NB4 (cell line): ENCODE measurements at regions not wholly inside any gene's neighbourhood (a gene's known extent, or its start where the extent isn't known, plus 50 kb on each side); places are given as distances from the start of the nearest gene placed in this dataset.

Source experiments
- DNase-seq: peaks from one replicate; pipeline ENCODE4 v3.0.0; 2010; ENCODE audit warnings: low read depth
- H3K4me3 ChIP-seq: one replicate; pipeline ENCODE4 v1.5.1; 2011; ENCODE audit warnings: mild to moderate bottlenecking, low read depth, low read length, moderate library complexity
- CTCF ChIP-seq: IDR thresholded peaks from one replicate; pipeline ENCODE4 v1.5.1; 2012; ENCODE audit warnings: low read depth, low read length
- MAX ChIP-seq: IDR thresholded peaks from 2 replicates; pipeline ENCODE4 v1.6.1; 2011; ENCODE audit warnings: low read depth, low read length
- MYC ChIP-seq: IDR thresholded peaks from 2 replicates; pipeline ENCODE4 v1.6.1; 2011; ENCODE audit warnings: low read depth, low read length
- POLR2A ChIP-seq: IDR thresholded peaks from 2 replicates; pipeline ENCODE4 v1.6.1; 2011; ENCODE audit warnings: mild to moderate bottlenecking; ENCODE audit not compliant: insufficient read length; ENCODE audit errors: extremely low read depth

- H3K4me3 ChIP-seq: no peak overlapping the region
- peak; percentile 19 for DNase-seq
- no peak for TF ChIP-seq POLR2A
- TF ChIP-seq CTCF: no peak
Measured at GRCh38 chr16:66169817-66170216, 196.7 kb upstream of the CDH5 start.

- no peak for DNase-seq
- no peak overlapping the region for H3K4me3 ChIP-seq
- TF ChIP-seq MAX: no peak
- no peak for TF ChIP-seq MYC
- no peak for TF ChIP-seq POLR2A
- no peak for TF ChIP-seq CTCF
Measured at GRCh38 chr16:66168777-66169176, 197.7 kb upstream of the CDH5 start.

GRCh38 chr16:66167564-66168291 lies 198.8 kb upstream of the CDH5 start:
- no peak overlapping the region for H3K4me3 ChIP-seq
- no peak for DNase-seq
- TF ChIP-seq CTCF (no peak), POLR2A (no peak), MYC (no peak), MAX (no peak)

GRCh38 chr16:66166490-66166889 lies 200.0 kb upstream of the CDH5 start:
- TF ChIP-seq MYC (no peak), MAX (no peak), POLR2A (no peak), CTCF (no peak)
- H3K4me3 ChIP-seq: no peak overlapping the region

GRCh38 chr16:66165879-66166278 lies 200.6 kb upstream of the CDH5 start:
- no peak for TF ChIP-seq POLR2A
- TF ChIP-seq CTCF: no peak
- TF ChIP-seq MAX: no peak
- no peak for TF ChIP-seq MYC

More at GRCh38 chr16:66166490-66166889, 200.0 kb upstream of the CDH5 start:
- no peak for DNase-seq

More at GRCh38 chr16:66165879-66166278, 200.6 kb upstream of the CDH5 start:
- DNase-seq: no peak
- H3K4me3 ChIP-seq: no peak overlapping the region
